Lung (tissue), 11 donors: ENCODE measurements at regions not wholly inside any gene's neighbourhood (a gene's known extent, or its start where the extent isn't known, plus 50 kb on each side); places are given as distances from the start of the nearest gene placed in this dataset.

Experiments
- ATAC-seq: fragments of 200-7000 bp; cut with Tn5 transposase; one replicate; pipeline ENCODE4 v1.9.1; 2020; ENCODE audit warnings: moderate number of reproducible peaks; ENCODE audit not compliant: insufficient read depth, low FRiP score
- DNase-seq, 3 donors: peaks; one replicate each; pipeline ENCODE4 v3.0.0-alpha.2; 2013 to 2017
- H3K27ac ChIP-seq, 2 donors: one replicate each; pipeline ENCODE4 v1.5.1; 2013; ENCODE audit warnings: mild to moderate bottlenecking in 2 of 2, moderate library complexity in 2 of 2, control low read depth in 1 of 2, inconsistent platforms in 1 of 2, low read depth in 1 of 2, low read length in 1 of 2
- H3K27me3 ChIP-seq, 3 donors: one replicate each; pipeline ENCODE4 v1.5.1; 2013; ENCODE audit warnings: low read length in 2 of 3; ENCODE audit not compliant: control insufficient read depth in 3 of 3, insufficient read depth in 3 of 3
- H3K36me3 ChIP-seq, 4 donors: one replicate each; pipeline ENCODE4 v1.5.1; 2013; ENCODE audit warnings: low read length in 4 of 4, mild to moderate bottlenecking in 1 of 4, moderate library complexity in 1 of 4; ENCODE audit not compliant: control insufficient read depth in 4 of 4, insufficient read depth in 4 of 4
- H3K4me1 ChIP-seq, 5 donors: one replicate each; pipeline ENCODE4 v1.5.1; 2013; ENCODE audit warnings: low read length in 5 of 5, mild to moderate bottlenecking in 2 of 5, moderate library complexity in 1 of 5; ENCODE audit not compliant: control insufficient read depth in 5 of 5, insufficient read depth in 5 of 5
- H3K4me3 ChIP-seq: one replicate; pipeline ENCODE4 v1.5.1; 2013; ENCODE audit warnings: mild to moderate bottlenecking, control low read depth, moderate library complexity
- H3K9ac ChIP-seq, 2 donors: one replicate each; pipeline ENCODE4 v1.5.1; 2013; ENCODE audit warnings: low read length in 2 of 2, control low read depth in 1 of 2; ENCODE audit not compliant: insufficient read depth in 1 of 2
- H3K9me3 ChIP-seq, 4 donors: one replicate each; pipeline ENCODE4 v1.5.1; 2013; ENCODE audit warnings: low read length in 3 of 4, mild to moderate bottlenecking in 1 of 4, moderate library complexity in 1 of 4; ENCODE audit not compliant: control insufficient read depth in 4 of 4, insufficient read depth in 3 of 4
- CTCF ChIP-seq: IDR thresholded peaks from 2 replicates; pipeline ENCODE4 v1.5.1; 2012; ENCODE audit warnings: mild to moderate bottlenecking; ENCODE audit errors: control extremely low read depth, extremely low read depth
- WGBS, 2 donors: extraction: QIAGEN DNeasy Blood & Tissue Kit; methylation state at CpG; one replicate each; pipeline ENCODE4 v1.1.7; 2013; 5-methylcytosine and 5-hydroxymethylcytosine counted together
- donor health status: control.
- donor health status: control.
- donor health status: Bipolar disorder and iron deficiency.
- donor health status: healthy.
- donor health status: DM: yes; HTN: yes; CAD: no.

GRCh38 chr2:56539618-56540017 is 355.8 kb downstream of the CCDC85A start:
- DNase-seq = no peak
- no peaks in the 10 kb centered on the region for H3K4me1 ChIP-seq
- no peak for ATAC-seq
- 84 to 88% methylated on average over 2 of the region's 2 CpGs for WGBS, 2 donors
- H3K9ac ChIP-seq = no peak overlapping the region
- no peaks in the 10 kb centered on the region for H3K36me3 ChIP-seq
- no peak overlapping the region for H3K4me3 ChIP-seq
- TF ChIP-seq CTCF = no peak
- no peaks in the 10 kb centered on the region for H3K9me3 ChIP-seq
- no peak overlapping the region for H3K27ac ChIP-seq
- no peaks in the 10 kb centered on the region for H3K27me3 ChIP-seq

GRCh38 chr2:56540467-56540866 is 356.7 kb downstream of the CCDC85A start:
- Histone ChIP-seq H3K9me3 (no peaks in the 10 kb centered on the region), H3K36me3 (no peaks in the 10 kb centered on the region), H3K4me3 (no peak overlapping the region), H3K27me3 (no peaks in the 10 kb centered on the region), H3K4me1 (no peaks in the 10 kb centered on the region), H3K27ac (no peak overlapping the region), H3K9ac (no peak overlapping the region)
- DNase-seq (no peak), ATAC-seq (no peak)
- no peak for TF ChIP-seq CTCF
- 61 to 80% methylated on average over 1 of the region's 1 CpG for WGBS, 2 donors

DNA sequence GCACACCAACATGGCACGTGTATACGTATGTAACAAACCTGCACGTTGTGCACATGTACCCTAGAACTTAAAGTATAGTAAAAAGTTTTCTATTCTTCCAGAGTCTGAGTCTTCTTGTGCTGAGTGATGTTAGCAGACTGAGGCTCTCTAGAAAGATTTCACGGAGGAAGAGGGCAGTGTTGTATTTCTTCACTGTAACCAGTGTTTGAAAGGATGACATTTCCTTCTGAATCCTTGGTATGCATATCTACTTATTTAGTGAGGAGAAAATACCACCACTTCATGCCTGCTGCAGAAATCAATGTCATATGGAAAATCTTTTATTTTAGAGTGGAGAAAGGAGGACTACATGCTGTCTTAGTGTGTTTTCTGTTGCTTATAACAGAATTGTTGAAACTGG is 357.1 kb downstream of the CCDC85A start:
- H3K27ac ChIP-seq = no peak overlapping the region
- H3K27me3 ChIP-seq = no peaks in the 10 kb centered on the region
- DNase-seq (no peak), ATAC-seq (no peak)
- no peak overlapping the region for H3K9ac ChIP-seq
- no peaks in the 10 kb centered on the region for H3K36me3 ChIP-seq
- no peaks in the 10 kb centered on the region for H3K4me1 ChIP-seq
- no peaks in the 10 kb centered on the region for H3K9me3 ChIP-seq
- no peak for TF ChIP-seq CTCF
- no peak overlapping the region for H3K4me3 ChIP-seq
- 31 to 87% methylated on average over 4 of the region's 4 CpGs for WGBS, 2 donors

GRCh38 chr2:56542213-56542612 is 358.4 kb downstream of the CCDC85A start:
- H3K9ac ChIP-seq = no peak overlapping the region
- no peaks in the 10 kb centered on the region for H3K4me1 ChIP-seq
- TF ChIP-seq CTCF = no peak
- ATAC-seq (no peak), DNase-seq (no peak)
- no peak overlapping the region for H3K4me3 ChIP-seq
- no peaks in the 10 kb centered on the region for H3K36me3 ChIP-seq
- H3K27ac ChIP-seq = no peak overlapping the region
- H3K9me3 ChIP-seq = no peaks in the 10 kb centered on the region
- H3K27me3 ChIP-seq = no peaks in the 10 kb centered on the region
